Activated CD4-positive, alpha-beta T cell treated with anti-CD3 and anti-CD28 coated beads for 36 hours (primary cell): ENCODE measurements at regions not wholly inside any gene's neighbourhood (a gene's known extent, or its start where the extent isn't known, plus 50 kb on each side); places are given as distances from the start of the nearest gene placed in this dataset.

Experiments used
- ATAC-seq: fragments of 200-7000 bp; cut with Tn5 transposase; one replicate; pipeline ENCODE4 v1.10.0; 2021; ENCODE audit warnings: mild to moderate bottlenecking, moderate library complexity
- CTCF ChIA-PET: fragments of 350-600 bp; sonication (Branson Sonifier 250); formaldehyde crosslinking; loops from one replicate; lab custom pipeline; 2021; ENCODE audit warnings: antibody characterized with exemption; lab: Charles Lee
- POLR2A ChIA-PET: fragments of 350-600 bp; sonication (Branson Sonifier 250); formaldehyde crosslinking; loops from one replicate; lab custom pipeline; 2021; ENCODE audit warnings: antibody characterized with exemption, inconsistent platforms; lab: Charles Lee
- DNase-seq: peaks from one replicate; pipeline ENCODE4 v3.0.0-alpha.2; 2020
- H3K27ac Mint-ChIP-seq: one replicate; pipeline ENCODE4 v1.8.0; 2021; ENCODE audit warnings: mixed read lengths
- H3K27me3 Mint-ChIP-seq: one replicate; pipeline ENCODE4 v1.8.0; 2021; ENCODE audit warnings: mixed read lengths
- H3K36me3 Mint-ChIP-seq: one replicate; pipeline ENCODE4 v1.8.0; 2021; ENCODE audit warnings: low read depth, mixed read lengths
- H3K4me1 Mint-ChIP-seq: one replicate; pipeline ENCODE4 v1.8.0; 2021; ENCODE audit warnings: mixed read lengths
- H3K4me3 Mint-ChIP-seq: one replicate; pipeline ENCODE4 v1.8.0; 2021; ENCODE audit warnings: mild to moderate bottlenecking, moderate library complexity, mixed read lengths
- H3K9me3 Mint-ChIP-seq: one replicate; pipeline ENCODE4 v1.8.0; 2021; ENCODE audit warnings: low read depth, mixed read lengths
- intact Hi-C, 2 experiments: fragments of 100-400 bp; cut with DNase I in 1 of 2; cut with micrococcal nuclease in 1 of 2; formaldehyde crosslinking; loops; one replicate each; pipeline versions ENCODE4 v1.14.2 to v1.15.1; 2022 to 2024; cut with DNase I, micrococcal nuclease

- DNase-seq, result no peak
- CTCF ChIA-PET, result interaction anchor here (0.5 kb wide), 1 partner anchor 78 kb away, joined by 3 read pairs; no protein-coding TSS in a partner anchor
- Mint-ChIP-seq H3K27ac (no peak overlapping the region), H3K4me3 (no peak overlapping the region), H3K4me1 (no peaks in the 10 kb centered on the region), H3K27me3 (peaks cover 3% of the 10 kb centered on the region), H3K36me3 (no peaks in the 10 kb centered on the region), H3K9me3 (no peaks in the 10 kb centered on the region)
- intact Hi-C loops, result no loop called here
- POLR2A ChIA-PET, result no interaction called here
- ATAC-seq, result no peak
Measured at GRCh38 chr1:209387271-209387968, 196.1 kb upstream of the CAMK1G start.

- no peak for DNase-seq
- Mint-ChIP-seq H3K4me3 (no peak overlapping the region), H3K9me3 (no peaks in the 10 kb centered on the region), H3K27me3 (no peaks in the 10 kb centered on the region), H3K4me1 (no peaks in the 10 kb centered on the region), H3K36me3 (no peaks in the 10 kb centered on the region), H3K27ac (no peak overlapping the region)
- intact Hi-C loops, result no loop called here
- POLR2A ChIA-PET, result no interaction called here
- no peak for ATAC-seq
- CTCF ChIA-PET, result no interaction called here
Measured at GRCh38 chr1:209387969-209388329, 195.6 kb upstream of the CAMK1G start.

GRCh38 chr1:209388358-209388757 lies 195.2 kb upstream of the CAMK1G start:
- ChIA-PET POLR2A (no interaction called here), CTCF (interaction anchor here (0.6 kb wide), 1 partner anchor 33 kb away, joined by 4 read pairs; no protein-coding TSS in a partner anchor)
- Mint-ChIP-seq H3K36me3 (no peaks in the 10 kb centered on the region), H3K27me3 (peaks cover 2% of the 10 kb centered on the region), H3K27ac (no peak overlapping the region), H3K4me3 (no peak overlapping the region), H3K4me1 (no peaks in the 10 kb centered on the region), H3K9me3 (no peaks in the 10 kb centered on the region)
- intact Hi-C loops, result no loop called here
- DNase-seq, result no peak
- no peak for ATAC-seq

GRCh38 chr1:209389258-209389657 lies 194.3 kb upstream of the CAMK1G start:
- ChIA-PET POLR2A (no interaction called here), CTCF (no interaction called here)
- H3K4me3 Mint-ChIP-seq, result no peak overlapping the region
- H3K9me3 Mint-ChIP-seq, result no peaks in the 10 kb centered on the region
- no peaks in the 10 kb centered on the region for H3K36me3 Mint-ChIP-seq
- H3K4me1 Mint-ChIP-seq, result no peaks in the 10 kb centered on the region
- DNase-seq (no peak), ATAC-seq (peak; percentile 61)
- peaks cover 4% of the 10 kb centered on the region for H3K27me3 Mint-ChIP-seq
- intact Hi-C loops, result no loop called here
- H3K27ac Mint-ChIP-seq, result no peak overlapping the region

GRCh38 chr1:209389975-209390374 lies 193.5 kb upstream of the CAMK1G start:
- ChIA-PET CTCF (no interaction called here), POLR2A (no interaction called here)
- no peak overlapping the region for H3K27ac Mint-ChIP-seq
- H3K4me1 Mint-ChIP-seq, result no peaks in the 10 kb centered on the region
- no peak for DNase-seq
- no peaks in the 10 kb centered on the region for H3K9me3 Mint-ChIP-seq
- H3K27me3 Mint-ChIP-seq, result peaks cover 4% of the 10 kb centered on the region
- intact Hi-C loops, result no loop called here
- no peaks in the 10 kb centered on the region for H3K36me3 Mint-ChIP-seq
- no peak overlapping the region for H3K4me3 Mint-ChIP-seq
- no peak for ATAC-seq

- Mint-ChIP-seq H3K4me1 (no peaks in the 10 kb centered on the region), H3K4me3 (no peak overlapping the region), H3K27ac (no peak overlapping the region), H3K27me3 (peaks cover 11% of the 10 kb centered on the region), H3K36me3 (no peaks in the 10 kb centered on the region), H3K9me3 (no peaks in the 10 kb centered on the region)
- ATAC-seq (no peak), DNase-seq (no peak)
- ChIA-PET POLR2A (no interaction called here), CTCF (interaction anchor here (0.6 kb wide), 1 partner anchor 694 kb away, joined by 4 read pairs; no protein-coding TSS in a partner anchor)
- intact Hi-C loops, result no loop called here
Measured at GRCh38 chr1:209390764-209391163, 192.8 kb upstream of the CAMK1G start.

GRCh38 chr1:209391792-209392191 lies 191.7 kb upstream of the CAMK1G start:
- no peaks in the 10 kb centered on the region for H3K4me1 Mint-ChIP-seq
- H3K27ac Mint-ChIP-seq, result no peak overlapping the region
- CTCF ChIA-PET, result no interaction called here
- DNase-seq, result no peak
- no peak for ATAC-seq
- no peak overlapping the region for H3K4me3 Mint-ChIP-seq
- H3K27me3 Mint-ChIP-seq, result peaks cover 11% of the 10 kb centered on the region
- no peaks in the 10 kb centered on the region for H3K36me3 Mint-ChIP-seq
- H3K9me3 Mint-ChIP-seq, result no peaks in the 10 kb centered on the region
- POLR2A ChIA-PET, result no interaction called here
- intact Hi-C loops, result no loop called here

- CTCF ChIA-PET, result no interaction called here
- POLR2A ChIA-PET, result no interaction called here
- Mint-ChIP-seq H3K4me3 (no peak overlapping the region), H3K9me3 (no peaks in the 10 kb centered on the region), H3K36me3 (no peaks in the 10 kb centered on the region), H3K4me1 (no peaks in the 10 kb centered on the region), H3K27me3 (peaks cover 16% of the 10 kb centered on the region), H3K27ac (no peak overlapping the region)
- DNase-seq (no peak), ATAC-seq (no peak)
- intact Hi-C loops, result no loop called here
Measured at GRCh38 chr1:209395169-209395568, 188.3 kb upstream of the CAMK1G start.

- ATAC-seq (no peak), DNase-seq (no peak)
- Mint-ChIP-seq H3K27me3 (peaks cover 16% of the 10 kb centered on the region), H3K4me1 (no peaks in the 10 kb centered on the region), H3K27ac (no peak overlapping the region), H3K4me3 (no peak overlapping the region), H3K9me3 (no peaks in the 10 kb centered on the region), H3K36me3 (no peaks in the 10 kb centered on the region)
- intact Hi-C loops, result no loop called here
- ChIA-PET CTCF (interaction anchor here (0.6 kb wide), 1 partner anchor 150 kb away, joined by 3 read pairs; no protein-coding TSS in a partner anchor), POLR2A (no interaction called here)
Measured at GRCh38 chr1:209397371-209397770, 186.1 kb upstream of the CAMK1G start.

GRCh38 chr1:209397910-209398309 lies 185.6 kb upstream of the CAMK1G start:
- ChIA-PET CTCF (no interaction called here), POLR2A (no interaction called here)
- intact Hi-C loops, result no loop called here
- H3K4me3 Mint-ChIP-seq, result no peak overlapping the region
- peaks cover 16% of the 10 kb centered on the region for H3K27me3 Mint-ChIP-seq
- no peak overlapping the region for H3K27ac Mint-ChIP-seq
- ATAC-seq, result no peak
- H3K4me1 Mint-ChIP-seq, result no peaks in the 10 kb centered on the region
- no peaks in the 10 kb centered on the region for H3K9me3 Mint-ChIP-seq
- no peaks in the 10 kb centered on the region for H3K36me3 Mint-ChIP-seq
- DNase-seq, result no peak

GRCh38 chr1:209398313-209398991 lies 185.1 kb upstream of the CAMK1G start:
- ChIA-PET CTCF (no interaction called here), POLR2A (no interaction called here)
- H3K27ac Mint-ChIP-seq, result no peak overlapping the region
- H3K4me1 Mint-ChIP-seq, result no peaks in the 10 kb centered on the region
- no peaks in the 10 kb centered on the region for H3K36me3 Mint-ChIP-seq
- no peak for DNase-seq
- no peak overlapping the region for H3K4me3 Mint-ChIP-seq
- intact Hi-C loops, result no loop called here
- ATAC-seq, result peak; percentile 33
- no peaks in the 10 kb centered on the region for H3K9me3 Mint-ChIP-seq
- H3K27me3 Mint-ChIP-seq, result peaks cover 13% of the 10 kb centered on the region

GRCh38 chr1:209399800-209400199 lies 183.7 kb upstream of the CAMK1G start:
- CTCF ChIA-PET, result interaction anchor here (0.8 kb wide), 1 partner anchor 164 kb away, joined by 3 read pairs; no protein-coding TSS in a partner anchor
- no peaks in the 10 kb centered on the region for H3K36me3 Mint-ChIP-seq
- H3K9me3 Mint-ChIP-seq, result no peaks in the 10 kb centered on the region
- H3K27me3 Mint-ChIP-seq, result peaks cover 14% of the 10 kb centered on the region
- POLR2A ChIA-PET, result no interaction called here
- intact Hi-C loops, result no loop called here
- no peak for ATAC-seq
- no peak for DNase-seq
- no peak overlapping the region for H3K4me3 Mint-ChIP-seq
- H3K27ac Mint-ChIP-seq, result no peak overlapping the region
- no peaks in the 10 kb centered on the region for H3K4me1 Mint-ChIP-seq
